PFSK-1 (cell line): ENCODE measurements at regions not wholly inside any gene's neighbourhood (a gene's known extent, or its start where the extent isn't known, plus 50 kb on each side); places are given as distances from the start of the nearest gene placed in this dataset.

Experiments used
- FOXP2 ChIP-seq: optimal IDR thresholded peaks from 2 replicates; pipeline ENCODE3; 2011; ENCODE audit warnings: borderline replicate concordance, control low read depth, inconsistent platforms; ENCODE audit not compliant: insufficient read depth; ENCODE audit errors: extremely low read length, extremely low read depth
- POLR2AphosphoS5 ChIP-seq: IDR thresholded peaks from 2 replicates; pipeline ENCODE4 v1.6.1; 2012; ENCODE audit warnings: low read depth, mild to moderate bottlenecking, control low read depth, low read length, moderate library complexity
- REST ChIP-seq, 2 experiments: IDR thresholded peaks; 2 replicates each; pipeline versions ENCODE4 v1.6.1 to v1.8.0; 2011 to 2012; ENCODE audit warnings: low read depth in 2 of 2, low read length in 2 of 2, control low read depth in 1 of 2, inconsistent platforms in 1 of 2, mild to moderate bottlenecking in 1 of 2, moderate library complexity in 1 of 2; ENCODE audit not compliant: insufficient read depth in 1 of 2
- SIN3A ChIP-seq: IDR thresholded peaks from 2 replicates; pipeline ENCODE4 v1.6.1; 2012; ENCODE audit warnings: mild to moderate bottlenecking, low read length, moderate library complexity, borderline replicate concordance; ENCODE audit not compliant: insufficient read depth
- TAF1 ChIP-seq: IDR thresholded peaks from 2 replicates; pipeline ENCODE4 v1.6.1; 2012; ENCODE audit warnings: low read length, control low read depth, borderline replicate concordance; ENCODE audit not compliant: insufficient read depth

DNA sequence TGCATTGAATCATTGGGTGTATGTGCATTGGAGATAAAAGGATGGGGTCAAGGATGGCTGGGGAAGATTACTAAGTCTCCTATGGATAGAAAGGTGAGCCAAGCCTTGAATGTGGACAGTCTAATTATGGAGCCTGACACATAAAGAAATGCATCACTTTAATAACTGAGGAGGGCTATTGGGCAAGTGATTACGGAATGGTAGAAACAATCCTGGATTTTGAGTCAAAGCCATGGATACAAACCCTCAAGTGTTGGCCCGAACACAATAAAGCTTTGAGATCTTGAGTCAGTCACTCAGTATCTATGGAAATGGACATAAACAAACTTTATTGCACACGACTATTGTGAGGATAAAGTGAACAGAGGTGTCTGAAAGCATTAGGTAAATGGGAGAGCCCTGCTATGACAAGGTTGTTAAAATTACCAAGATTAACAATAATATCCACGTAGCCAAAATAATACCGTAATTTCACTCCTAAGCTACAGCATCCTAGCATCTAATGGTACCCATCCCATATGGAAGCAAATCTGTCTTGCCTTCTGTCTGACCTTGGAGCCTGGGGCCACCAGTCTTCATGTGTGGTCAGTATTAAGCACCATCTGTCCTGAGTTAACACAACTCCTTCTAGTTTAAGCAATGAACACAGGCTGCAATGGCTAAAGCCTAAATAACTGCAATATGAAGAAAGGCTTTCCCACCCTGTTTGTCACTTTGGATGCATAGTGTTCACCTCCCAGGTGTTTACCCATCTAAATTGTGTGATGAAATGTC lies 136.9 kb upstream of the PRICKLE2 start:
- TF ChIP-seq TAF1: no peak
- TF ChIP-seq FOXP2: no peak
- TF ChIP-seq SIN3A: no peak
- TF ChIP-seq REST (IDR thresholded peaks at IDR 0.05; ENCODE audit: insufficient read depth in 1 of 2, low read depth in 2 of 2, low read length in 2 of 2): no peak
- TF ChIP-seq POLR2AphosphoS5: no peak

DNA sequence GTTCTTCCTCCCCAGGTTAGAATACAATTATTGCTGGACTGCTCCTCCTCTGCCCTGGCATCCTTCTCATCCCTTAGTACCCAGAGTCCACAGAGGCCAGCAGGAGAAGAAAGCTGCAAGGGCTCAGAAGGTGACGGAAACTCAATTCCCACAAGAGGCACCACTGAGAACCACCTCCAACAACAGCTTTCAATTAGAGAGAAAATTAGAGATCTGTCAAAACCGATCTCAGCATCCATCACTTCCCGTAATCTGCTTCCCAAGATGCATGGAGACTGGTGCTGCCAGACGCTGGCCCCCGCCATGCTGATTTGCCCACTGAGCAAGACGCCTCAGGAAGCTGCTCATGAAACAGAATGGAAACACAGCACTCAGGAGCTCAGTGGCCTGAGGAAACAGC lies 135.0 kb upstream of the PRICKLE2 start:
- TF ChIP-seq SIN3A: no peak
- no peak for TF ChIP-seq TAF1
- no peak for TF ChIP-seq FOXP2
- TF ChIP-seq POLR2AphosphoS5: no peak
- TF ChIP-seq REST (IDR thresholded peaks at IDR 0.05; ENCODE audit: insufficient read depth in 1 of 2, low read depth in 2 of 2, low read length in 2 of 2): no peak

- TF ChIP-seq FOXP2 (no peak), REST (IDR thresholded peaks at IDR 0.05; ENCODE audit: insufficient read depth in 1 of 2, low read depth in 2 of 2, low read length in 2 of 2) (no peak), TAF1 (no peak), POLR2AphosphoS5 (no peak), SIN3A (no peak)
Observed at GRCh38 chr3:64359735-64360134, 134.5 kb upstream of the PRICKLE2 start.

GRCh38 chr3:64358853-64359252 lies 133.6 kb upstream of the PRICKLE2 start:
- TF ChIP-seq FOXP2 (no peak), SIN3A (no peak), TAF1 (no peak), REST (IDR thresholded peaks at IDR 0.05; ENCODE audit: insufficient read depth in 1 of 2, low read depth in 2 of 2, low read length in 2 of 2) (no peak), POLR2AphosphoS5 (no peak)

GRCh38 chr3:64358176-64358575 lies 132.9 kb upstream of the PRICKLE2 start:
- TF ChIP-seq SIN3A (no peak), TAF1 (no peak), FOXP2 (no peak), REST (IDR thresholded peaks at IDR 0.05; ENCODE audit: insufficient read depth in 1 of 2, low read depth in 2 of 2, low read length in 2 of 2) (no peak), POLR2AphosphoS5 (no peak)
